Activated CD4-positive, alpha-beta T cell treated with anti-CD3 and anti-CD28 coated beads, Interleukin-2, amount 10 ng/mL, durations not matched to agents 24 days and 14 days (primary cell): ENCODE measurements at regions not wholly inside any gene's neighbourhood (a gene's known extent, or its start where the extent isn't known, plus 50 kb on each side); places are given as distances from the start of the nearest gene placed in this dataset.
"Not testable (repeated sequence)": the region's sequence is repeated elsewhere in the genome, so short reads cannot be mapped to it uniquely, and the experiment has no call there.

Experiments
- DNase-seq: peaks from one replicate; pipeline ENCODE4 v3.0.0; 2022
- H3K27ac Mint-ChIP-seq: one replicate; pipeline ENCODE4 v1.8.0; 2022; ENCODE audit warnings: mild to moderate bottlenecking, mixed read lengths
- H3K27me3 Mint-ChIP-seq: one replicate; pipeline ENCODE4 v1.8.0; 2022; ENCODE audit warnings: mixed read lengths
- H3K36me3 Mint-ChIP-seq: one replicate; pipeline ENCODE4 v1.8.0; 2022; ENCODE audit warnings: low read depth, mild to moderate bottlenecking, mixed read lengths
- H3K4me1 Mint-ChIP-seq: one replicate; pipeline ENCODE4 v1.8.0; 2021; ENCODE audit warnings: mixed read lengths
- H3K4me3 Mint-ChIP-seq: one replicate; pipeline ENCODE4 v1.8.0; 2022; ENCODE audit warnings: mild to moderate bottlenecking, moderate library complexity, mixed read lengths
- H3K9me3 Mint-ChIP-seq: one replicate; pipeline ENCODE4 v1.8.0; 2021; ENCODE audit warnings: mixed read lengths
- intact Hi-C: fragments of 100-400 bp; cut with micrococcal nuclease; formaldehyde crosslinking; loops from one replicate; pipeline ENCODE4 v1.15.1; 2023

DNA sequence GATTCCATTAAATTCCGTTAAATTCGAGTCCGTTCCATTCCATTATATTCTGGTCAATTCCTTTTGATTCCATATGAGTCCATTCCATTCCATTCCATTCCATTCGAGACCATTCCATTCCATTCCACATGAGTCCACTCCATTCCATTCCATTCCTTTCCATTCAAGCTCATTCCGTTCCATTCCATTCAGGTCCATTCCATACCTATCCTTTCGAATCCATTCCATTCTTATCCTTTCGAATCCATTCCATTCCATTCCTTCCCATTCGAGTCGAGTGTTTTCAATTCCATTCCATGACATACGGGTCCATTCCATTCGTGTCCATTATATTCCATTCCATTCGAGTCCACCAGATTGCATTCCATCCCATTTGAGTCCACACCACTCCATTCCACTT lies 1127.4 kb downstream of the RPIA start:
- Mint-ChIP-seq H3K4me3 (no peak overlapping the region), H3K4me1 (no peaks in the 10 kb centered on the region), H3K27ac (no peak overlapping the region), H3K36me3 (peaks cover 25% of the 10 kb centered on the region), H3K9me3 (peaks cover 83% of the 10 kb centered on the region), H3K27me3 (no peaks in the 10 kb centered on the region)
- no peak for DNase-seq
- intact Hi-C loops, result no loop called here

DNA sequence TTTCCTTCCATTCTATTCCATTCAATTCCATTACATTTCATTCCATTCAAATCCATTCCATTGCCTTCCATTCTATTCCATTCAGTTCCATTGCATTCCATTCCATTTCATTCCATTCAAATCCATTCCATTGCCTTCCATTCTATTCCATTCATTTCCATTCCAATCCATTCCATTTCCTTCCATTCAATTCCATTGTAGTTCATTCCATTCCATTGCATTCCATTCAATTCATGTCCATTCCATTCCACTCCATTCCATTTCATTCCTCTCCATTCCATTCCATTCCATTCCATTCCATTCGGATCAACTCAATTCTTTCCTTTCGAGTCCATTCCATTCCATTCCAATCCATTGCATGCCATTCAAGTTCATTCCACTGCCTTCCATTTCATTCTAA lies 1128.3 kb downstream of the RPIA start:
- Mint-ChIP-seq H3K4me1 (no peaks in the 10 kb centered on the region), H3K9me3 (peaks cover 74% of the 10 kb centered on the region), H3K27me3 (no peaks in the 10 kb centered on the region), H3K4me3 (no peak overlapping the region), H3K36me3 (peaks cover 22% of the 10 kb centered on the region), H3K27ac (no peak overlapping the region)
- DNase-seq, result no peak
- intact Hi-C loops, result no loop called here

DNA sequence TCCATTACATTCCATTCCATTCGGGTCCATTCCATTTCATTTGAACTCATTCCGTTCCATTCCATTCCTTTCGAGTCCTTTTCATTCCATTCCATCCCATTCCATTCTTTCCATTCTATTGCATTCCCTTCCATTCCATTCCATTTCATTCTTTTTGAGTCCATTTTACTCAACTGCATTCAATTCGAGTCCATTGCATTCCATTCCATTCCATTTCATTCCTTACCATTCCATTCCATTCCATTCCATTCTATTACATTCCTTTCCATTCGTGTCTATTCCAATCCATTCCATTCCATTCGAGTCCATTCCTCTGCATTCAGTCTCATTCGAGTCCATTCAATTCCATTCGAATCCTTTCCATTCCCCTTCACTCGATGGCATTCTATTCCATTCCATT lies 1128.8 kb downstream of the RPIA start:
- H3K27ac Mint-ChIP-seq, result no peak overlapping the region
- intact Hi-C loops, result no loop called here
- no peak overlapping the region for H3K4me3 Mint-ChIP-seq
- peaks cover 19% of the 10 kb centered on the region for H3K36me3 Mint-ChIP-seq
- H3K27me3 Mint-ChIP-seq, result no peaks in the 10 kb centered on the region
- no peaks in the 10 kb centered on the region for H3K4me1 Mint-ChIP-seq
- peaks cover 76% of the 10 kb centered on the region for H3K9me3 Mint-ChIP-seq
- DNase-seq, result no peak

DNA sequence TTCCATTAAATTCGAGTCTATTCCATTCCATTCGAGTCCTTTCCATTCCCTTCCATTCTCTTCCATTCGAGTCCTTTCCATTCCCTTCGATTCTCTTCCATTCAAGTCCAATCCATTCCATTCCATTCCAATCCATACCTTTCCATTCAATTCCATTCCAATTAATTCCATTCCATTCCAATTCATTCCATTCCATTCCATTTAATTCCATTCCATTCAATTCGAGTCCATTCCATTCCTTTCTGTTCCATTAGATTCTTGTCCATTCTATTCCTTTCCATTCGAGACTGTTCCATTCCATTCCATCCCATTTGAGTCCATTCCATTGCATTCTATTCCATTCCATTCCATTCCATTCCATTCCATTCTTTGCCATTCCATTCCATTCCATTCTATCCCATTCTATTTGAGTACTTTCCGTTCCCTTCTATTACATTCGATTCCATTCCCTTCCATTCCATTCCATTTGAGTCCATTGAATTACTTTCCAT lies 1130.0 kb downstream of the RPIA start:
- no peak for DNase-seq
- H3K9me3 Mint-ChIP-seq, result peaks cover 76% of the 10 kb centered on the region
- no peak overlapping the region for H3K27ac Mint-ChIP-seq
- H3K36me3 Mint-ChIP-seq, result peaks cover 20% of the 10 kb centered on the region
- no peak overlapping the region for H3K4me3 Mint-ChIP-seq
- H3K4me1 Mint-ChIP-seq, result no peaks in the 10 kb centered on the region
- intact Hi-C loops, result no loop called here
- no peaks in the 10 kb centered on the region for H3K27me3 Mint-ChIP-seq

DNA sequence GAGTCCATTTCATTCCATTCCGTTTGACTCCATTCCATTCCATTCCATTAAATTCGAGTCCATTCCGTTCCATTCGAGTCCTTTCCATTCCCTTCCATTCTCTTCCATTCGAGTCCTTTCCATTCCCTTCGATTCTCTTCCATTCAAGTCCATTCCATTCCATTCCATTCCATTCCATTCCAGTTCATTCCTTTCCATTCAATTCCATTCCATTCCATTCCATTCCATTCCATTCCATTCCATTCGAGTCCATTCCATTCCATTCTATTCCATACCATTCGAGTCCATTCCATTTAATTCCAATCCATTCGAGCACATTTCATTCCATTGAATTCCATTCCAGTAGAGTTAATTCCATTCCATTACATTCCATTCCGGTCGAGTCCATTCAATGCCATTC lies 1130.9 kb downstream of the RPIA start:
- not testable (repeated sequence) for H3K27me3 Mint-ChIP-seq, H3K4me1 Mint-ChIP-seq
- peaks cover 67% of the 10 kb centered on the region for H3K9me3 Mint-ChIP-seq

DNA sequence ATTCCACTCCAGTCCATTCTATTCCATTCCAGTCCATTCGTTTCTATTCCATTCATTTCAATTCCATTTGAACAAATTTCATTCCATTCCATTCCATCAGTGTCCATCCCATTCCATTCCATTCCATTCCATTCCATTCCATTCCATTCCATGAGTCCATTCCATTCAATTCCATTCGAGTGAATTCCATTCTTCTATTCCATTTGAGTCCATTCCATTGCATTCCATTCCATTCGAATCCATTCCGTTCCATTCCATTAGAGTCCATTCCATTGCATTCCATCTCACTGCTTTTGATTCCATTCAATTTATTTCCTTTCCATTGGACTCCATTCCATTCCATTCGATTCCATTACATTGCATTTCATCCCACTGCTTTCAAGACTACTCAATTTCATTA lies 1132.1 kb downstream of the RPIA start:
- intact Hi-C loops, result no loop called here
- DNase-seq, result no peak
- peaks cover 55% of the 10 kb centered on the region for H3K9me3 Mint-ChIP-seq
- no peak overlapping the region for H3K27ac Mint-ChIP-seq
- H3K36me3 Mint-ChIP-seq, result peaks cover 27% of the 10 kb centered on the region
- H3K27me3 Mint-ChIP-seq, result no peaks in the 10 kb centered on the region
- H3K4me3 Mint-ChIP-seq, result no peak overlapping the region
- H3K4me1 Mint-ChIP-seq, result no peaks in the 10 kb centered on the region

More for the DNA sequence above, 1130.9 kb downstream of the RPIA start:
- DNase-seq, H3K27ac Mint-ChIP-seq, H3K4me3 Mint-ChIP-seq, intact Hi-C loops: not testable (repeated sequence)
- peaks cover 24% of the 10 kb centered on the region for H3K36me3 Mint-ChIP-seq

DNA sequence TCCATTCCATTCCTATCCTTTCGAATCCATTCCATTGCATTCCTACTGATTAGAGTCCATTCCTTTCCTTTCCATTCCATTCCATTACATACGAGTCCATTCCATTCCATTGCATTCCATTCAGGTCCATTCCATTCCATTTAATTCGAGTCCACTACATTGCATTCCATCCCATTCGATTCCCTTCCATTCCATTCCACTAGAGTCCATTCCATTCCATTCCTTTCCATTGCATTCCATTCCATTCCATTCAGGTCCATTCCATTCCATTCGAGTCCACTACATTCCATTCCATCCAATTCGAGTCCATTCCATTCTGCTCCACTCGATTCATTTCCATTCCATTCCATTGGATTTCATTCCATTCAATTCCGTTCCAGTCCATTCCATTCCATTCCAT lies 1133.6 kb downstream of the RPIA start:
- no peak for DNase-seq
- no peaks in the 10 kb centered on the region for H3K4me1 Mint-ChIP-seq

DNA sequence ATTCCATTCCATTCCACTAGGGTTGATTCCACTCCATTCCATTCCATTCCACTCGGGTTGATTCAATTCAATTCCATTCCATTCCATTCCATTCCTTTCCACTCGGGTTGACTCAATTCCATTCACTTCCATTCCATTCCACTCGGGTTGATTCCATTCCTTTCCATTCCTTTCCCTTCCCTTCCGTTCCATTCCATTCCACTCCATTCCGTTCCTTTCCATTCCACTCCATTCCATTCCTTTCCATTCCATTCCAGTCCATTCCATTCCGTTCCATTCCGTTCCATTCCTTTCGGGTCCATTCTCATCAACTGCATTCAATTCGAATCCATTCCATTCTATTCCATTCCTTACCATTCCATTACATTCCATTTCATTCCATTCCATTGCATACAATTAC lies 1135.3 kb downstream of the RPIA start:
- H3K27ac Mint-ChIP-seq, H3K27me3 Mint-ChIP-seq, intact Hi-C loops, H3K4me1 Mint-ChIP-seq, H3K4me3 Mint-ChIP-seq, DNase-seq: not testable (repeated sequence)
- H3K9me3 Mint-ChIP-seq, result peaks cover 39% of the 10 kb centered on the region
- peaks cover 27% of the 10 kb centered on the region for H3K36me3 Mint-ChIP-seq

More for the DNA sequence above, 1133.6 kb downstream of the RPIA start:
- H3K27ac Mint-ChIP-seq, result no peak overlapping the region
- intact Hi-C loops, result no loop called here
- H3K27me3 Mint-ChIP-seq, result no peaks in the 10 kb centered on the region
- H3K9me3 Mint-ChIP-seq, result peaks cover 51% of the 10 kb centered on the region
- no peak overlapping the region for H3K4me3 Mint-ChIP-seq
- H3K36me3 Mint-ChIP-seq, result peaks cover 23% of the 10 kb centered on the region

DNA sequence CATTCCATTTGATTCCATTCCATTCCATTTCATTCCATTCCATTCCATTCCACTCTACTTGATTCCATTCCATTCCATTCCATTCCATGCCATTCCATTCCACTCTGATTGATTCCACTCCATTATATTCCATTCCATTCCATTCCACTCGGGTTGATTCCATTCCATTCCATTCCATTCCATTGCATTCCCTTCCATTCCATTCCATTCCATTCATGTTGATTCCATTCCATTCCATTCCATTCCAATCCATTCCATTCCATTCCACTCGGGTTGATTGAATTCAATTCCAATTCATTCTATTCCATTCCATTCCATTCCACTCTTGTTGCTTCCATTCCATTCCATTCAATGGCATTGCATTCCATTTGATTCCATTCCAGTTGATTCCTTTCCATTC lies 1136.4 kb downstream of the RPIA start:
- intact Hi-C loops, DNase-seq, H3K4me1 Mint-ChIP-seq, H3K27ac Mint-ChIP-seq, H3K4me3 Mint-ChIP-seq, H3K27me3 Mint-ChIP-seq: not testable (repeated sequence)
- H3K36me3 Mint-ChIP-seq, result peaks cover 28% of the 10 kb centered on the region
- peaks cover 30% of the 10 kb centered on the region for H3K9me3 Mint-ChIP-seq

DNA sequence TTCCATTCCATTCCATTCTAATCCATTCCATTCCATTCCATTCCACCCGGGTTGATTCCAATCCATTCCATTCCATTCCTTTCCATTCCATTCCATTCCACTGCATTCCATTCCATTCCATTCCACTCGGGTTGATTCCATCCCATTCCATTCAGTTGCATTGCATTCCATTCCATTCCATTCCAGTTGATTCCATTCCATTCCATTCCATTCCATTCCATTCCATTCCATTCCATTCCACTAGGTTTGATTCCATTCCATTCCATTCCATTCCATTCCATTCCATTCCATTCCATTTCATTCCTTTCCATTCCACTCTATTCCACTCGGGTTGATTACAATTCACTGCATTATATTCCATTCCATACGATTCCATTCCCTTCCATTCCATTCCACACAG lies 1136.9 kb downstream of the RPIA start:
- H3K36me3 Mint-ChIP-seq, result peaks cover 31% of the 10 kb centered on the region
- intact Hi-C loops, H3K4me3 Mint-ChIP-seq, H3K4me1 Mint-ChIP-seq, H3K27me3 Mint-ChIP-seq, DNase-seq, H3K27ac Mint-ChIP-seq: not testable (repeated sequence)
- H3K9me3 Mint-ChIP-seq, result peaks cover 24% of the 10 kb centered on the region

DNA sequence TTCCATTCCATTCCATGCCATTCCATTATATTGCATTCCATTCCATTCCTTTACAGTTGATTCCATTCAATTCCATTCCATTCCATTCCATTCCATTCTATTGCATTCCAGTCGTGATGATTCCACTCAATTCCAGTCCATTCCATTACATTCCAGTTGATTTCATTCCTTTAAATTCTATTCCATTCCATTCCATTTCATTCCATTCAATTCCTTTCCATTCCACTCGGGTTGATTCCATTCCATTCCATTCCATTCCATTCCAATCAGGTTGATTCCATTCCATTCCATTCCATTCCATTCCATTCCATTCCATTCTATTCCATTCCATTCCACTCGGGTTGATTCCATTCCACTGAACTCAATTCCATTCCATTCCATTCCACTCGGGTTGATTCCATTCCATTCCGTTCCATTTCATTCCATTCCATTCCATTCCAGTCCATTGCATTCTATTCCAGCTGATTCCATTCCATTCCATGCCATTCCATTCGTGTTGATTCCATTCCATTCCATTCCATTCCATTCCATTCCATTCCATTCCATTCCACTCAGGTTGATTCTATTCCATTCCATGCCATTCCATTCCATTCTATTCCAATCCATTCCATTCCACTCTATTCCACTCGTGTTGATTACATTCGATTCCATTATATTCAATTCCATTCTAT lies 1137.6 kb downstream of the RPIA start:
- intact Hi-C loops, H3K4me1 Mint-ChIP-seq: not testable (repeated sequence)
- H3K9me3 Mint-ChIP-seq, result peaks cover 22% of the 10 kb centered on the region

DNA sequence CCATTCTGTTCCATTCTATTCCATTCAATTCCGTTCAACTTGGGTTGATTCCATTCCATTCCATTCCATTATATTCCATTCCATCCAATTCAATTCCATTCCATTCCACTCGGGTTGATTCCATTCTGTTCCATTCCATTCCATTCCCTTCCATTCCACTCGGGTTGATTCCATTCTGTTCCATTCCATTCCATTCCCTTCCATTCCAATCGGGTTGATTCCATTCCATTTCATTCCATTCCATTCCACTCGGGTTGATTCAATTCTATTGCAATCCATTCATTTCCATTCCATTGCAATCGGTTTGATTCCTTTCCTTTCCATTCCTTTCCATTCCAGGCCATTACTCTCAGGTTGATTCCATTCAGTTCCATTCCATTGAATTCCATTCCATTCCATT lies 1138.4 kb downstream of the RPIA start:
- no peak overlapping the region for H3K27ac Mint-ChIP-seq
- H3K36me3 Mint-ChIP-seq, result peaks cover 31% of the 10 kb centered on the region
- H3K27me3 Mint-ChIP-seq, result no peaks in the 10 kb centered on the region
- no peak overlapping the region for H3K4me3 Mint-ChIP-seq
- intact Hi-C loops, result no loop called here
- H3K4me1 Mint-ChIP-seq, result no peaks in the 10 kb centered on the region
- no peak for DNase-seq
- H3K9me3 Mint-ChIP-seq, result peaks cover 22% of the 10 kb centered on the region

More for the DNA sequence above, 1137.6 kb downstream of the RPIA start:
- DNase-seq, H3K4me3 Mint-ChIP-seq, H3K27me3 Mint-ChIP-seq, H3K27ac Mint-ChIP-seq: not testable (repeated sequence)
- H3K36me3 Mint-ChIP-seq, result peaks cover 31% of the 10 kb centered on the region

DNA sequence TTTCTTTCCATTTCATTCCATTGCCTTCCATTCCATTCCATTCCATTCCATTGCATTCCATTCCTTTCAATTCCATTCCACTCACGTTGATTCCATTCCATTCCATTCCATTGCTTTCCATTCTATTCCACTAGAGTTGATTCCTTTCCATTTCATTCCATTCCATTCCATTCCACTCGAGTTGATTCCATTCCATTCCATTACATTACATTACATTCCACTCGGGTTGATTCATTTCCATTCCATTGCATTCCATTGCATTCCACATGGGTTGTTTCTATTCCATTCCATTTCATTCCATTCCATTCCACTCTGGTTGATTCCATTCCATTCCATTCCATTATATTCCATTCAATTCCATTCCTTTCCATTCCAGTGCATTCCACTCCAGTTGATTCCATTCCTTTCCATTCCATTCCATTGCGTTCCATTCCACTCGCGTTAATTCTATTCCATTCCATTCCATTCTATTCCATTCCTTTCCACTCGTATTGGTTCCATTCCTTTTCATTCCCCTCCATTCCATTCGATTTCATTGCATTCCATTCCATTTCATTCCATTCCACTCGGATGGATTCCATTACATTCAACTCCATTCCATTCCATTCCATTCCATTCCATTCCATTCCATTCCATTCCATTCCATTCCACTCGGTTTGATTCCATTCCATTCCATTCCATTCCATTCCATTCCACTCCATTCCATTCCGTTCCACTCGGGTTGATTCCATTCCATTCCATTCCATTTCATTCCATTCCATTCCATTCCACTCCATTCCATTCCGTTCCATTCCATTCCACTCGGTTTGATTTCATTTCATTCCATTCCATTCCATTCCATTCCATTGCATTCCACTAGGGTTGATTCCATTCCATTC lies 1139.1 kb downstream of the RPIA start:
- not testable (repeated sequence) for H3K27ac Mint-ChIP-seq, H3K4me1 Mint-ChIP-seq

More for the DNA sequence above, 1139.1 kb downstream of the RPIA start:
- Mint-ChIP-seq H3K9me3 (peaks cover 16% of the 10 kb centered on the region), H3K36me3 (peaks cover 31% of the 10 kb centered on the region)
- intact Hi-C loops, DNase-seq, H3K4me3 Mint-ChIP-seq, H3K27me3 Mint-ChIP-seq: not testable (repeated sequence)
